ENCODE measurements at regions not wholly inside any gene's neighbourhood (a gene's known extent, or its start where the extent isn't known, plus 50 kb on each side); places are given as distances from the start of the nearest gene placed in this dataset.

- H3K9ac ChIP-seq (ENCODE audit: low read length), result no peak overlapping the region
- no peaks in the 10 kb centered on the region for H3K4me1 ChIP-seq (ENCODE audit: control insufficient read depth in 1 of 2, insufficient read depth in 2 of 2, low read length in 2 of 2)
- H3K79me2 ChIP-seq (ENCODE audit: insufficient read depth, low read length), result no peaks in the 10 kb centered on the region
- H3K9me2 ChIP-seq (ENCODE audit: insufficient read depth), result no peaks in the 10 kb centered on the region
- H3K9me3 ChIP-seq (ENCODE audit: control insufficient read depth in 1 of 2, insufficient read depth in 1 of 2, low read depth in 1 of 2, low read length in 2 of 2), result no peaks in the 10 kb centered on the region
- ChIA-PET CTCF (no interaction called here), RAD21 (ENCODE audit: low non-redundant PET in 1 of 2, low total read pairs in 2 of 2, uncharacterized antibody in 2 of 2, unreplicated experiment in 2 of 2) (no interaction called here), POLR2A (no interaction called here)
- no peak overlapping the region for H2AFZ ChIP-seq (ENCODE audit: low read depth, low read length, poor library complexity, severe bottlenecking)
- no peaks in the 10 kb centered on the region for H3K36me3 ChIP-seq (ENCODE audit: control insufficient read depth in 1 of 2, insufficient read depth in 2 of 2, low read length in 2 of 2)
- TF ChIP-seq REST (IDR thresholded peaks at IDR 0.05; ENCODE audit: low read depth) (no peak), EGR1 (IDR thresholded peaks at IDR 0.05; ENCODE audit: low read depth) (no peak), SP1 (IDR thresholded peaks at IDR 0.05; ENCODE audit: low read depth) (no peak), CEBPB (IDR thresholded peaks at IDR 0.05; ENCODE audit: low read depth) (no peak), POLR2A (IDR thresholded peaks at IDR 0.05; ENCODE audit: borderline replicate concordance, extremely low read depth, insufficient read depth, insufficient read length) (no peak), JUND (IDR thresholded peaks at IDR 0.05) (no peak), YY1 (IDR thresholded peaks at IDR 0.05; ENCODE audit: extremely low read depth, insufficient replicate concordance, low read depth, low read length) (no peak), POLR2AphosphoS5 (IDR thresholded peaks at IDR 0.05; ENCODE audit: low read depth, low read length) (no peak)
- intact Hi-C loops (cut with micrococcal nuclease), result no loop called here
- no peak overlapping the region for H3K27ac ChIP-seq (ENCODE audit: low read depth, low read length)
- no TSS peak for BruUV-seq (replicated peaks)
- no peak for DNase-seq (ENCODE audit: low read depth, low spot score)
- no peak overlapping the region for H3K4me2 ChIP-seq (ENCODE audit: low read length)
- no peak for ATAC-seq
- H4K20me1 ChIP-seq (ENCODE audit: insufficient read depth), result no peaks in the 10 kb centered on the region
- H3K4me3 ChIP-seq (replicated peaks in 1 of 2; ENCODE audit: low read depth in 1 of 2, low read length in 2 of 2), result no peak overlapping the region
- no peaks in the 10 kb centered on the region for H3K27me3 ChIP-seq (ENCODE audit: insufficient read depth, low read length)
Observed at GRCh38 chr2:150889141-150889540, 372.5 kb downstream of the RBM43 start.

GRCh38 chr2:150888337-150888736 lies 373.3 kb downstream of the RBM43 start:
- intact Hi-C loops (cut with micrococcal nuclease), result no loop called here
- POLR2A ChIA-PET, result no interaction called here
- no peaks in the 10 kb centered on the region for H3K9me2 ChIP-seq (ENCODE audit: insufficient read depth)
- no TSS peak for BruUV-seq (replicated peaks)
- no peaks in the 10 kb centered on the region for H3K36me3 ChIP-seq (ENCODE audit: control insufficient read depth in 1 of 2, insufficient read depth in 2 of 2, low read length in 2 of 2)
- H2AFZ ChIP-seq (ENCODE audit: low read depth, low read length, poor library complexity, severe bottlenecking), result no peak overlapping the region
- H3K79me2 ChIP-seq (ENCODE audit: insufficient read depth, low read length), result no peaks in the 10 kb centered on the region
- CTCF ChIA-PET, result no interaction called here
- DNase-seq (ENCODE audit: low read depth, low spot score) (no peak), ATAC-seq (no peak)
- H3K27ac ChIP-seq (ENCODE audit: low read depth, low read length), result no peak overlapping the region
- RAD21 ChIA-PET (ENCODE audit: low non-redundant PET in 1 of 2, low total read pairs in 2 of 2, uncharacterized antibody in 2 of 2, unreplicated experiment in 2 of 2), result no interaction called here
- no peaks in the 10 kb centered on the region for H4K20me1 ChIP-seq (ENCODE audit: insufficient read depth)
- H3K4me1 ChIP-seq (ENCODE audit: control insufficient read depth in 1 of 2, insufficient read depth in 2 of 2, low read length in 2 of 2), result no peaks in the 10 kb centered on the region
- no peak overlapping the region for H3K4me3 ChIP-seq (replicated peaks in 1 of 2; ENCODE audit: low read depth in 1 of 2, low read length in 2 of 2)
- H3K9ac ChIP-seq (ENCODE audit: low read length), result no peak overlapping the region
- TF ChIP-seq ZNF274 (IDR thresholded peaks at IDR 0.05; ENCODE audit: low read depth, low read length) (no peak), ZFX (IDR thresholded peaks at IDR 0.05) (no peak), EZH2 (IDR thresholded peaks at IDR 0.05) (no peak), ZBTB33 (IDR thresholded peaks at IDR 0.05; ENCODE audit: extremely low read depth, insufficient replicate concordance, low read length) (no peak), CEBPB (IDR thresholded peaks at IDR 0.05; ENCODE audit: low read depth) (no peak), ATF3 (IDR thresholded peaks at IDR 0.05) (no peak), EGR1 (IDR thresholded peaks at IDR 0.05; ENCODE audit: low read depth) (no peak), TCF7L2 (IDR thresholded peaks at IDR 0.05; ENCODE audit: borderline replicate concordance, extremely low read depth, insufficient read depth, insufficient read length) (no peak), JUND (IDR thresholded peaks at IDR 0.05) (no peak), FOSL1 (IDR thresholded peaks at IDR 0.05; ENCODE audit: low read depth) (no peak)
- H3K27me3 ChIP-seq (ENCODE audit: insufficient read depth, low read length), result no peaks in the 10 kb centered on the region
- no peaks in the 10 kb centered on the region for H3K9me3 ChIP-seq (ENCODE audit: control insufficient read depth in 1 of 2, insufficient read depth in 1 of 2, low read depth in 1 of 2, low read length in 2 of 2)
- H3K4me2 ChIP-seq (ENCODE audit: low read length), result no peak overlapping the region
